ENCODE measurements at regions not wholly inside any gene's neighbourhood (a gene's known extent, or its start where the extent isn't known, plus 50 kb on each side); places are given as distances from the start of the nearest gene placed in this dataset.

DNA sequence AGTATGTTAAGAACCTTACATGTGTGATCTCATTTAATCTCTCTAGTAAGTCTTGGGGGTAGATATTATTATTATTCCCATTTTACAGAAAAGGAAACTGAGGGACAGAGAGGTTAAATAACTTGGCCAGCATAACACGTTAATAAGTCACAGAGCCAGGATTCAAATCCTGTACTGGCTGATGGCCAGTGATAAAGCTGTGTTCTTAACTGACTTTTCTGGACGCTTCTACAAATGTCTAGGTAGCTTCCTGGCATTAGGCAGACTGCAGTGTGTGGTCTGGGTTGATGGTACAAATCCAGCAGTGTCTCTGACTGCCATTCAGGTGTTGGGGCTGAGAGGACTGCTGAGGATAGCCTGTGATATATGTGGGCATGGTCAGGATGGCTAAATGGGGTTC, 125.8 kb upstream of the CXCL14 start:
- POLR2A ChIA-PET: no interaction called here
- no peaks in the 10 kb centered on the region for H3K4me1 ChIP-seq (ENCODE audit: insufficient read depth, low read length)
- no peak for DNase-seq
- Mint-ChIP-seq H3K4me1 (no peaks in the 10 kb centered on the region), H3K27ac (no peak overlapping the region), H3K27me3 (peaks cover 1 to 15% of the 10 kb centered on the region in 2 donors), H3K36me3 (no peaks in the 10 kb centered on the region), H3K9me3 (no peaks in the 10 kb centered on the region), H3K4me3 (no peak overlapping the region)
- no peak overlapping the region for H3K4me3 ChIP-seq (ENCODE audit: low read length)
- H3K36me3 ChIP-seq (ENCODE audit: insufficient read depth, low read length): no peaks in the 10 kb centered on the region
- CTCF ChIA-PET: no interaction called here
- no peaks in the 10 kb centered on the region for H3K9me3 ChIP-seq (ENCODE audit: low read length)
- H3K27me3 ChIP-seq (ENCODE audit: insufficient read depth, low read length, poor library complexity, severe bottlenecking): no peaks in the 10 kb centered on the region
- H3K27ac ChIP-seq (ENCODE audit: low read depth, low read length): no peak overlapping the region

GRCh38 chr5:135703016-135703550, 124.3 kb upstream of the CXCL14 start:
- Histone ChIP-seq H3K27me3 (ENCODE audit: insufficient read depth, low read length, poor library complexity, severe bottlenecking) (no peaks in the 10 kb centered on the region), H3K9me3 (ENCODE audit: low read length) (no peaks in the 10 kb centered on the region), H3K4me1 (ENCODE audit: insufficient read depth, low read length) (no peaks in the 10 kb centered on the region), H3K4me3 (ENCODE audit: low read length) (no peak overlapping the region), H3K36me3 (ENCODE audit: insufficient read depth, low read length) (no peaks in the 10 kb centered on the region), H3K27ac (ENCODE audit: low read depth, low read length) (no peak overlapping the region)
- Mint-ChIP-seq H3K36me3 (no peaks in the 10 kb centered on the region), H3K27me3 (peaks cover 3 to 9% of the 10 kb centered on the region in 2 donors), H3K4me3 (no peak overlapping the region), H3K9me3 (no peaks in the 10 kb centered on the region), H3K27ac (no peak overlapping the region), H3K4me1 (no peaks in the 10 kb centered on the region)
- no peak for DNase-seq
- POLR2A ChIA-PET: no interaction called here
- CTCF ChIA-PET: no interaction called here

DNA sequence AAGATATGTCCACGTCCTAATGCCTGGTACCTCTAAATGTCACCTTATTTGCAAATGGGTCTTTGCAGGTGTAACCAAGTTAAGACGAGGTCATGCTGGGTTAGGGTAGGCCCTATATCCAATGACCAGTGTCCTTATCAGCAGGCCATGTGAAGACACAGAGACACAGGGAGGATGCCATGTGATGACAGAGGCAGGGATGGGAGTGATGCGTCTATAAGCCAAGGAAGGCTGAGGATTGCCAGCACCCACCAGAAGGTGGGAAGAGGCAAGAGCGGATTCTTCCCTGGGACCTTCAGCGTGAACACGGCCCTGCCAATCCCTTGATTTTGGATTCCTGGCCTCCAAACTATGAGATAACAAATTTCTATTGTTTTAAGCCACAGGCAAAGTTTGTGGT, 123.4 kb upstream of the CXCL14 start:
- no peak overlapping the region for H3K4me3 Mint-ChIP-seq
- Histone ChIP-seq H3K27ac (ENCODE audit: low read depth, low read length) (no peak overlapping the region), H3K27me3 (ENCODE audit: insufficient read depth, low read length, poor library complexity, severe bottlenecking) (no peaks in the 10 kb centered on the region), H3K4me1 (ENCODE audit: insufficient read depth, low read length) (no peaks in the 10 kb centered on the region), H3K36me3 (ENCODE audit: insufficient read depth, low read length) (no peaks in the 10 kb centered on the region), H3K9me3 (ENCODE audit: low read length) (no peaks in the 10 kb centered on the region), H3K4me3 (ENCODE audit: low read length) (no peak overlapping the region)
- no peak overlapping the region for H3K27ac Mint-ChIP-seq
- no peaks in the 10 kb centered on the region for H3K9me3 Mint-ChIP-seq
- H3K36me3 Mint-ChIP-seq: no peaks in the 10 kb centered on the region
- peaks cover 3 to 5% of the 10 kb centered on the region in 2 donors for H3K27me3 Mint-ChIP-seq
- H3K4me1 Mint-ChIP-seq: no peaks in the 10 kb centered on the region
- no peak for DNase-seq
- ChIA-PET CTCF (no interaction called here), POLR2A (no interaction called here)

DNA sequence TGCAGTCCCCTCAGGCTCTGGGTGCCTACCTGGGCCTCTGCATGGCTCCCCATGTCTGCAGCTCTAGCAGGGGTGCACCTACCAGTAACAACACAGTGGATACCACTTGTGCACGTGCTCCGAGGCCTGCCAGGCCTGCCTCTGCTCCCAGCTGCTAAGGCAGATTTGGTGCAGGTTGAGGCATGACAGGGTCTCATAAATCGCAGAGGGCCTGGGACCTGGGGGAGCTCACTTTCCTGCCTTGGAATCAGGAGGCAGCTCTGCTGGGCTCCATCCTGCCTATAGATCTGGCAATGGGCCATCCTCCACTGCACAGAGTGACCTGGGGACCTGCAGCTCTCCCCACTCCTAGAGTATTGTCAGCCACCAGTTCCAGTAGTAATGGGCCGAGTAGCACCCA, 121.9 kb upstream of the CXCL14 start:
- Mint-ChIP-seq H3K4me3 (no peak overlapping the region), H3K27ac (no peak overlapping the region), H3K4me1 (no peaks in the 10 kb centered on the region), H3K36me3 (no peaks in the 10 kb centered on the region), H3K27me3 (peaks cover 3 to 7% of the 10 kb centered on the region in 2 donors), H3K9me3 (peaks cover 0 to 2% (median 0%) of the 10 kb centered on the region in 5 donors)
- no peaks in the 10 kb centered on the region for H3K9me3 ChIP-seq (ENCODE audit: low read length)
- H3K36me3 ChIP-seq (ENCODE audit: insufficient read depth, low read length): no peaks in the 10 kb centered on the region
- H3K4me1 ChIP-seq (ENCODE audit: insufficient read depth, low read length): no peaks in the 10 kb centered on the region
- no peak overlapping the region for H3K4me3 ChIP-seq (ENCODE audit: low read length)
- POLR2A ChIA-PET: no interaction called here
- no peak for DNase-seq
- no peaks in the 10 kb centered on the region for H3K27me3 ChIP-seq (ENCODE audit: insufficient read depth, low read length, poor library complexity, severe bottlenecking)
- CTCF ChIA-PET: no interaction called here
- no peak overlapping the region for H3K27ac ChIP-seq (ENCODE audit: low read depth, low read length)

- H3K27ac Mint-ChIP-seq: no peak overlapping the region
- CTCF ChIA-PET: no interaction called here
- DNase-seq: no peak
Measured at GRCh38 chr5:135697959-135698345, 119.2 kb upstream of the CXCL14 start.

DNA sequence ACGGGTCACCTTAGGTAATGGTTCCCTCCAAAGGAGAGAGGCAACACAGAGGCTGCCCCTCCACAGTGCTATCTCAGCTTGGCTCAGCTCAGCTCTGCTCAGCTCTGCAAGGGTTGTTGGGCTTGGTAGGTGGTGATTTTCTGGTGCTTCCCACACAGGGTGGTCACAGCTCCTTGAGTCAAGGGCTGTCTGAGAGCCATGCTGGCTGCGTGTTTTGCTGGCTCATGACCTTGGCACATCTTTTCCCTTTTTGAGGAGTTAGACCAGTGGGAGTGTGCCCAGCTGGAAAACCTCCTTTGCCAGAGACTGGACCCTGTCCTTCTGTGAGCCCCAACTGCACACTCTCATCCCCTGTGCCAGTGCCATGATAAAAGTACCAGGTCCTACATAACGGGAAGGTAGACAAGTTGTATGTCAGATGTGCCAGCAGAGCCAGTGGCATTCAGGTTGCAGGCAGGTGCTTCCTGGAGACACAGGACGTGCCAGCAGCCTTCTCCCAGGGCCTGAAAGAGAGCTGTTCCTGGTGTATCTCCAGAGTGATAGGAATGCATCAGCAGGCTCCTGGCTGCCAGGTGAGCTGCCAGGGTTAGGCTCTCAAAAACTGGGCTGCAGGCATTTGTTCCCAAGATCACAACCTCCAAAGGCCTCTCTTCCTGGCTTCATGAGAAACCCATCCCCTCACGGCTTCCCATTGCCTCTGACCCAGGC, 118.6 kb upstream of the CXCL14 start:
- POLR2A ChIA-PET: no interaction called here
- Histone ChIP-seq H3K27ac (ENCODE audit: low read depth, low read length) (no peak overlapping the region), H3K27me3 (ENCODE audit: insufficient read depth, low read length, poor library complexity, severe bottlenecking) (no peaks in the 10 kb centered on the region), H3K4me3 (ENCODE audit: low read length) (no peak overlapping the region), H3K36me3 (ENCODE audit: insufficient read depth, low read length) (no peaks in the 10 kb centered on the region), H3K9me3 (ENCODE audit: low read length) (no peaks in the 10 kb centered on the region), H3K4me1 (ENCODE audit: insufficient read depth, low read length) (no peaks in the 10 kb centered on the region)
- H3K9me3 Mint-ChIP-seq: peaks cover 0 to 2% (median 0%) of the 10 kb centered on the region in 5 donors
- H3K36me3 Mint-ChIP-seq: no peaks in the 10 kb centered on the region
- CTCF ChIA-PET: no interaction called here
- H3K4me1 Mint-ChIP-seq: no peaks in the 10 kb centered on the region
- DNase-seq: no peak
- no peak overlapping the region for H3K27ac Mint-ChIP-seq
- no peak overlapping the region for H3K4me3 Mint-ChIP-seq
- peaks cover 1 to 8% of the 10 kb centered on the region in 2 donors for H3K27me3 Mint-ChIP-seq

More at GRCh38 chr5:135697959-135698345, 119.2 kb upstream of the CXCL14 start:
- no peaks in the 10 kb centered on the region for H3K27me3 ChIP-seq (ENCODE audit: insufficient read depth, low read length, poor library complexity, severe bottlenecking)
- no peaks in the 10 kb centered on the region for H3K9me3 ChIP-seq (ENCODE audit: low read length)
- POLR2A ChIA-PET: no interaction called here
- H3K4me1 Mint-ChIP-seq: no peaks in the 10 kb centered on the region
- H3K27me3 Mint-ChIP-seq: peaks cover 1 to 8% of the 10 kb centered on the region in 2 donors
- H3K4me1 ChIP-seq (ENCODE audit: insufficient read depth, low read length): no peaks in the 10 kb centered on the region
- H3K36me3 ChIP-seq (ENCODE audit: insufficient read depth, low read length): no peaks in the 10 kb centered on the region
- H3K36me3 Mint-ChIP-seq: no peaks in the 10 kb centered on the region
- H3K4me3 ChIP-seq (ENCODE audit: low read length): no peak overlapping the region
- peaks cover 0 to 2% (median 0%) of the 10 kb centered on the region in 5 donors for H3K9me3 Mint-ChIP-seq
- H3K27ac ChIP-seq (ENCODE audit: low read depth, low read length): no peak overlapping the region
- H3K4me3 Mint-ChIP-seq: no peak overlapping the region

DNA sequence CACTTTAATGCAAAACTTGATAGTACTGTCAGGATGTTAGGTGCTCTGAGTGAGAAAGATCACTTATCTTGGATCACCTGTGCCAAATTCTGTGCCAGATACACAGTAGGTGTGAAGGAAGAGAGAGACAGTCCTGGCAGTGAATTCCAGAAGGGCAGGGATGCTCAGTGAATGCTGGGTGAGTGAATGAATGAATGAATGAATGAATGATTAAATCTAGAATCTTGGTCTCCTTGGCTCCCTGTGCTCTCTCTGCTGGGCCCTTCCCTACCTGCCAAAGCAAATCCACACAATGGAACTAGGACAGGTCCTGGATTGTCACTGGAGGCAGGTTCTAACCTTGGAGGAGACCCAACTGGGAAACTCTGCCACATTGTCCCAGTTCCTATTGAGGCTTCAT, 117.5 kb upstream of the CXCL14 start:
- Mint-ChIP-seq H3K36me3 (no peaks in the 10 kb centered on the region), H3K4me3 (no peak overlapping the region), H3K9me3 (peaks cover 0 to 2% (median 0%) of the 10 kb centered on the region in 5 donors), H3K4me1 (no peaks in the 10 kb centered on the region), H3K27ac (no peak overlapping the region), H3K27me3 (peaks cover 1 to 12% of the 10 kb centered on the region in 2 donors)
- H3K4me1 ChIP-seq (ENCODE audit: insufficient read depth, low read length): no peaks in the 10 kb centered on the region
- H3K9me3 ChIP-seq (ENCODE audit: low read length): no peaks in the 10 kb centered on the region
- H3K36me3 ChIP-seq (ENCODE audit: insufficient read depth, low read length): no peaks in the 10 kb centered on the region
- no peak overlapping the region for H3K4me3 ChIP-seq (ENCODE audit: low read length)
- DNase-seq: no peak
- H3K27ac ChIP-seq (ENCODE audit: low read depth, low read length): no peak overlapping the region
- no peaks in the 10 kb centered on the region for H3K27me3 ChIP-seq (ENCODE audit: insufficient read depth, low read length, poor library complexity, severe bottlenecking)
- CTCF ChIA-PET: no interaction called here
- POLR2A ChIA-PET: no interaction called here

GRCh38 chr5:135695656-135696313, 117.0 kb upstream of the CXCL14 start:
- Mint-ChIP-seq H3K4me3 (no peak overlapping the region), H3K9me3 (peaks cover 0 to 2% (median 0%) of the 10 kb centered on the region in 5 donors), H3K27me3 (peaks cover 1 to 15% of the 10 kb centered on the region in 2 donors), H3K36me3 (no peaks in the 10 kb centered on the region), H3K27ac (no peak overlapping the region), H3K4me1 (no peaks in the 10 kb centered on the region)
- no peaks in the 10 kb centered on the region for H3K36me3 ChIP-seq (ENCODE audit: insufficient read depth, low read length)
- no peaks in the 10 kb centered on the region for H3K4me1 ChIP-seq (ENCODE audit: insufficient read depth, low read length)
- H3K9me3 ChIP-seq (ENCODE audit: low read length): no peaks in the 10 kb centered on the region
- ChIA-PET CTCF (no interaction called here), POLR2A (no interaction called here)
- H3K27ac ChIP-seq (ENCODE audit: low read depth, low read length): no peak overlapping the region
- no peaks in the 10 kb centered on the region for H3K27me3 ChIP-seq (ENCODE audit: insufficient read depth, low read length, poor library complexity, severe bottlenecking)
- no peak for DNase-seq
- H3K4me3 ChIP-seq (ENCODE audit: low read length): no peak overlapping the region
